ENCODE measurements at regions not wholly inside any gene's neighbourhood (a gene's known extent, or its start where the extent isn't known, plus 50 kb on each side); places are given as distances from the start of the nearest gene placed in this dataset.

DNA sequence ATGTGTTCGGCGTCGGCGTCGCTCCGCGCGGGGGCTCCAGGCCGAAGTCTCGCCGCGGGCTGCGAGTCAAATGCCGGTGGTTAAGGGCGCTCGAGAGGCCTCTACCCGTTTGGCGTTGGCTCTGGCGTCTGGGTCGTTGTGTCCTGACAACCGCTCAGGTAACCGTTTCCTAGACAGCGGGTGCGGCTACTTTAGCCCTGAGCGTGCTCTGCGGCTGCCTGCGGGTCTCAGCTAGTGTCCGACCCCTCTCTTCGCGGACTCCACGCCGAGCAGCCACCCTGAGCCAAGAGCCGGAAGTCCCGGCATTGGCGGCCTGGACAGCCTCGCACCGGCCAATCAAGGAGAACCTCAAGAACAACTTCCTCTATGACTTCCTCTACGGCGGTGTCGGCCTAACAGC lies 173.4 kb downstream of the SETD4 start:
- FAIRE-seq = no peak

DNA sequence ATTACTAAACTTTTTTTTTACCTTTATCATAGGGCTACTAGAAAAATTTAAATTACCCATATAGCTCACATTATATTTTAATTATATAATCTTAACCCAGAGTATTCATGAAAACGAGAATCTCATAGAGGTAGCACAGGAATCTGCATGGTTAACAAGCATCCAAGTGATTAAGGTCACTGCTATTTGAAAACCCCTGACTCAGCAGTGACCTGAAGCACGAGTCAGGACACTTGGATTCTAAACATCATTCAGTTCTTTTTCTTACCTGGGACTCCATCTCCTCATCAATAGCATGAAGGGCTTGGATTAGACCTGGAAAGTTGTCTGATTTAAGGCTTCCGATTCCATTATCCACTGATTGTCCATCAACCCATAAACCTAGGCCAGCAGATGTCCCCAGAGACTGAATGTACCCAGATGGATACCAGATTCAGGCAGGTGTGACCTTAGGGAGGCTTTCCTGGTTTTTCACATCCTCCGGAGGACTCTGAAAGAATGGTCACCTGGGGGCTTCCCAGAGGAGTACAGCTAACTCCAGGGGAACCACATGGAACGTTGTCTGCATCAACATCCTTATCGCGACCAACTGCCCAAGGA lies 174.3 kb downstream of the SETD4 start:
- FAIRE-seq = no peak

DNA sequence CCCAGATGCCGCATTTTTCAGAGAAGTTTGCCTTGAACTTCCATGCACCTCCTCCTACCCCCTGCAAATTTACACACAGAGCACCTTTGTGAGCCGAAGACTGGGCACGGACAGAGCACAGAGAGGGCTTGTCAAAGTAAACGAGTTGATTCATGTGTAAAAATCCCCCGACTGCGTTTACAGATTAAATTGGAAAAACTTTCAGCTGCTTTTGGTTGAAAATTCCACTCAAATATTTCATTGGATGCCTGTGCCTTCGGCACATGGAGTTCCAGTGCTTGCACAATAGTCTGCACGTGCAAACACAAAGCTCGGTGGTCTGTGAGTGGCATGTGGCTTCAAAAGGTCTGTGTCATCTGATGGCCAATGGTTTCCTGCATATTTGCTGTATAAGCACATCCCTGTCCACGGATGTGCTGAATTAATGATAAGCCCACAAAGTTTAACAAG lies 177.5 kb downstream of the SETD4 start:
- no peak for FAIRE-seq

DNA sequence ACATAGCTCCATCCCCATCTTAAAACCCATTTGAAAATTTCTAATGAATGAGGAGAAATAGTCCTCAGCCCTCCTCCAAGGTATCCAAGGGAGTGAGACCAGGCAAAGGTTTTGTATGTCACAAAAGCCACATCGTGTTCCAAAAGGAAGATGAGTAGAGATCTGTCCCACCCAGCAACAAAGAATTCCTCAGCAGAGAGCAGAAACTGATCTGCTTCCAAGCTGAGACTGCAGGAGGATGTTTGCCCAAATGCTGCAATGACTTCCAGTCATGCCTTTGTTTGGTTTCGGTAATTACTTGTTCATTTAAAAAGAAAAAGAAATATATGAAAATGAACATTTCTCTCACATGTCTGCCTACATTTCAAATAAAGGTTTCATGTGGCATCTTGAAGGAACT lies 186.9 kb downstream of the SETD4 start:
- FAIRE-seq = no peak

DNA sequence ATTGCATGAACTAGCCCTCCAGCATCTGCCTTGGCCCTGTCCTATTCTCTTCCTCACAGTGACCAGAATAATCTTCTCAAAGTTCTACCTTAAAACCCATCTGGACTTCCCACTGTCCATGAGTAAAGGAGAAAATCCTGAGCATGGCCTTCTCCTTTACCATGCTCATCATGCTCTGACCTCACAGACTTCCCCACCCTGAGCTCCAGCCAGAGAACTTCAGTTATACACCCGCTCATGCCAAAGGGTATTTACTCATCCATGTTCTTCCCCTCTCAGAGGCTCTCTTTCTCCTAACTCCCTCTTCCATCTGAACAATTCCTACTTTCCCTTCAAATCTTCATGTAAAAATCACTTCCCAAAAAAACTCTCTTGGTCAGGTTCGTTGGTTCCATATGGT lies 188.4 kb downstream of the SETD4 start:
- no peak for FAIRE-seq

DNA sequence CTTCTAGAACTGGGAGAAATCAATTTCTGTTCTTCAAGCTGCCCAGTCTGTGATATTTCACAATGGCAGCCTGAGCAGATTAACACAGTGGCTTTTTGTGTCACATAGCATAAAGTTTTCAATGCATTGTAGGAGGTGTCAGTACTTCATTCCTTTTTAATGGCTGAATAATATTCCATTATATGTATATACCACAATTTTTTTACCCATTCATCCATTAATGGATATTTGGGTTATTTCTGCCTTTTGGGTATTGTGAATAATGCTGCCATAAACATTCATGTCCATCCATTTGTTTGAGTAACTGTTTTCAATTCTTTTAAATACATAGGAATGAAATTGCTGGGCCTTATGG lies 191.5 kb downstream of the SETD4 start:
- no peak for FAIRE-seq

DNA sequence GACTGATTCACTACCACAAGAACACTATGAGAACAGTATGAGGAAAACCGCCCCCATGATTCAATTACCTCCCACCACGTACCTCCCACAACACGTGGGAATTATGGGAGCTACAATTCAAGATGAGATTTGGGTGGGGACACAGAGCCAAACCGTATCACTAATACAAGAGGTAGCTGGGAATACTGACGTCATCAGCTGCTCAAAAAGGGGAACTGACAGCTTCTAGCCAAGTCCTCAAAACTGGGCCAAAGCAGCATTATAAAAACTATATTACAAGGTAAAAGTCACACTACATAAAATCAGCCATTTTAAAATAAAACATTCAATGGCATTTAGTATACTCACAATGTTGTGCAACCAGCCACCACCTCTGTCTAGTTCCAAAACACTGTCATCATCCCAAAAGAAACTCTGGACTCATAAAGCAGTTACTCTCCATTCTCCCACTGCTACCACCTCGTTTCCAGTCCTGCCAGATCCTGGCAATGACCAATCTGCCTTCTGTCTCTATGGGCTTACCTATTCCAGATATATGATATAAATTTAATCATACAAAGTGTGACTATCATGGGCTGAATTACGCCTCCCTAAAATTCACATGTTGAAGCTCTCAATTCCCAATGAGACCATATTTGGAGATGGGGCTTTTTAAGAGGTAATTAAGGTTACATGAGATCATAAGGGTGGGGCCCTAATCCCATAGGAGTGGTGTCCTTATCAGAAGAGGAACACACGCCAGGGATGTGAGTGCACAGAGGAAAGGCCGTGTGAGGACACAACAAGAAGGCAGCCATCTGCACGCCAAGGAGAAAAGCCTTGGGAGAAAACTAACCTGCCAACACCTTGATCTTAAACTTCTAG lies 192.1 kb downstream of the SETD4 start:
- FAIRE-seq = no peak

DNA sequence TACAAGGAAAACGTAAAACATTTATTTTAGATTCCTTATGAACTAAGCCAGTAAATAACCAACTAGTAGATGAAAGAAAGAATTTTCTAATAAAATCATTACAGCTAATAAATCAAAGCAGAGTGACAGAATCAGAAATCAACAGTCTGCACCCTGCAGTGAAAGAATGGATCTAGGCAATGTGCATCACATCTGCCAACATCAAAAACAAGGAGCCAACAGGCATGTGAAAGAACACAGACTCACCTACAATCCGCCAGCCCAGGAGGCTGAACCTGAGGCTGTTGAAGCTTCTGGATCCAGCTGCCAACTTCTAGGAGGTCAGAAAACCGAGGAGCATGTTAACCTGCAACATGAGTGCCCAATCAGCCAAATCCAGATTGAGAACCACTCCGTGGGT lies 196.3 kb downstream of the SETD4 start:
- no peak for FAIRE-seq

DNA sequence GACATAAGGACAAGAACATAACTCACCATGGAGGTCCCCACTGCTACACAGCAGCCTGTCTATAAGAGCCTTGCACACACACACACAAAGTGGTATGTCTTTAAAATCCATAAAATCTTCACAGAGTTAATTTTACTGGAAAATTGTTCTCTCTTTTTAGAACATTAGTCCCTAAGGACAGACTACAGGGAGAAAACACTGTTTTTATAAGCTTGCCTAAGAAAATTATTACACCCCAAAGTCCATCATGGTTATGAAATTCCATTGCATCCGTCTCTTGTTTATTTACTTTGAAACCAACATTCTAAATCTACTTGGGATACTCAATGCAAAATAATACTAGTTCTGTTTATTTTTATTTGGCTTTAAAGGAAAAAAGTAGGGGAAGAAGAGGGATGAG lies 197.4 kb downstream of the SETD4 start:
- FAIRE-seq = no peak

DNA sequence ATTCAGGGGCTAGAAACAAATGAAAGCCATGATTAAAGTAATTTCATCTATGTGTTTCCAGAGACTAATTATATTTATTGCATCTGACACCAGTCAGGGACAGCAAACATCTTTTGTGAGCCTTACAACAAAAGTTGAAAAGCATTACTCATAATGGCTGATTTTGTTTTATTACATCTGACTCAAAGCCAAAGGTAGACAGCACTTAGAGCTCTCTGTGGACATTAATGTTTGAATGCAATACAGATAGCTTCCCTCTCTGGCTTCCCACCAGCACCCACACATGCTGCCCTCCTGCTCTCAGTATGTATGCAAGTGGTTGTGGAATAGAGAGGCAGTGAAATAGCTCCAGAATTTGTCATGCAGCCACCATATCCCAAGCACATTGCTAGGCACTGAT lies 198.7 kb downstream of the SETD4 start:
- no peak for FAIRE-seq

DNA sequence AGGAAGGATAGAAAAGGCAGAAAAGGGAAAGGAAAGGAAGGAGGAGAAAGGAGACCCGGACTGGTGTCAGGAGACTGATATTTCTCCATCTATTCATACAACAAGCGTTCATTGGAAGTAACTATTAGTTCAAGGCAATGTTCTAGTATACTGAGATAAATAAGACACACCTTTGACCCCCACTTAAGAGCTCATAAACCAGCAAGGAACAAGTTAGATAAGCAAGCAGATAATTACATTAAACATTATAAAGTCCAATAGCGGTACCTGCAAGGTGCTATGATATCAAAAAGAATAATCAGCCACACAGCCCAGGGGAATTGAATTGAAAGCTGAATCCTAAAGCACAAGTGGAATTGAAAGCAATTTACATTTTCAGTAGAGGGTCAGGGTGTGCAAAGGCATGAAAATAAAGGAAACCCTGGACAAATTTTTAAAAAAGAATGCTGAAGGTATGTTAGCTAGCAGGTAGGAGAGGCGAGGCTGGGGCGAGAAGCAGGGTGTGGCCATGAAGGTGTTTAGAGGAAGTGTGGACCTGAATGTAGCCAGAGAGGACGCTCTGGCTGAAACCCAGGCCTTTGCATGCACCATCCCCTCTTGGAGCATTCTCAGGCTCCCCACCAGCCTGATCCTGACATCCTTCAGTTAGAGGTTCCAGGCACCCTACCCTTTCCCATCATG lies 200.0 kb downstream of the SETD4 start:
- no peak for FAIRE-seq

DNA sequence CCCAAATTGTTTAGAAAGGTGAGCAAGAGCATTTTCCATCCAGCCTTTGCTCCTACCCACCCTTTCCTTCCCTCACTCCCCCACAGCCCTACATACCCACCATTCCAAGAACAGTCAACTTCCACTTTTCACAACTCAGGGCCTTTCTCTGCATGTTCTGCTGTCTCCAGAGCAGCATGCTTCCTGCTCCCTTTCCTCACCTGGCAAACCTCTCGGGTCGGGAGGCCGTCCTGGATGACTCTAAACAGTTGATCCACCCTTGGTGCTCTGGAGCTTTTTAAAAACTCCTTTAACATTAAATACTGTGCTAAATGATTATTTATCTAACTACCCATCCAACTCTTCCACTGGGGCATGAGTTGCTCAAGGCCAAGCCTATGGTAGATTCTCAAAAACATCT lies 200.6 kb downstream of the SETD4 start:
- no peak for FAIRE-seq

DNA sequence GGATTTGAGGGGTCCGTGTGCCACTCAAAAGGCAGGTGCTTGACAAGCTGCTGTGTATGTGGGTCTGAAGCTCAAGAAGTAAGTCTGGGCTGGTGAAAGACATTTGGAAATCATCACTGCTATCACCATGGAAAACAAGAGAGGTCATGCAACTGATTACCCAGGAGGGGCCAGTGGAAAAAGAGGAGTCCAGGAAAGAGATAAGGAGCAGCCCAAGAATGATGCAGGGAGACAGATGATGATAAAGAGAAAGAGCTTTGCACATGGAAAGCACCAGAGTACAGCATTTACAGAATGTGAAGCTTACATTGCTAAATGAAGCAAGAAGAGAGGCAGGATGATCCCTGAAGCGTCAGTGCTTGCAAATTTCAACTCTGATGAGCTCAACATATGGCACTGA lies 203.2 kb downstream of the SETD4 start:
- FAIRE-seq = no peak

DNA sequence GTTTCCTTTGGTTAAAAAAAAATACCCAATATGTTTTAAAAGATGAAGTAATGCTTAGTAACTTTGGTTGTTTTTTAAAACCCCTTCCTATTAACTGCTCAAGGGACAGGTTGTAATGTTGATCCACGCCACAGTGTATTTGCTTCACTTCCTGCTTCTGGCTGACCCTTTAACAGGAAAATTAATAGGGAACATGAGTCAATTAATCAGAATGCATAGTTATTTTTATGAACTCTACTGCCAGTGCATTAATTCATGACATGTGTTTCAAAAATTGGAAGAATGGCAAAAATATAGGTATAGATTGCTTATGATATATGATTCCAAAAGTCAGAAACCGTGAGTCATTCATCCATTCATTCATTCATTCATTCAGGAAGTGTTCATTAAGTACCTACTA lies 204.8 kb downstream of the SETD4 start:
- FAIRE-seq = no peak

DNA sequence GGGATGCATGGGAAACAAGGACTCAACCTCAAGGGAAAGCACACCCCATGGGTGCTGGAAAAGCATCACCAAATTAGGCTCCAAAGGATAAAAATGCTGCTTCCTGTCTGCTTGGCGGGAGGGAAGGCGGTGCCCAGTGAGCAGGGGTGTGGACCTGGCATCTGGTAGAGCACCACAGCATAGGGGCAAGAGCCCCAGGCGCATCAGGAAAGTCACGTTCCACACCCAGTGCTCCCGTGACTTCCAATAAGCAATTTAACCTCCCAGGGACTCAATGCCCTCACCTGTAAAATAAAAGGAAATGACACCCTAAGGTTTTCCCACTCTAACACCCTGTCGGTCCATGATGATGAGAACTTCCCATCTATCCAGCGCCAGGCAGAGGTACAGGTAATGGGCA lies 206.0 kb downstream of the SETD4 start:
- FAIRE-seq = no peak

DNA sequence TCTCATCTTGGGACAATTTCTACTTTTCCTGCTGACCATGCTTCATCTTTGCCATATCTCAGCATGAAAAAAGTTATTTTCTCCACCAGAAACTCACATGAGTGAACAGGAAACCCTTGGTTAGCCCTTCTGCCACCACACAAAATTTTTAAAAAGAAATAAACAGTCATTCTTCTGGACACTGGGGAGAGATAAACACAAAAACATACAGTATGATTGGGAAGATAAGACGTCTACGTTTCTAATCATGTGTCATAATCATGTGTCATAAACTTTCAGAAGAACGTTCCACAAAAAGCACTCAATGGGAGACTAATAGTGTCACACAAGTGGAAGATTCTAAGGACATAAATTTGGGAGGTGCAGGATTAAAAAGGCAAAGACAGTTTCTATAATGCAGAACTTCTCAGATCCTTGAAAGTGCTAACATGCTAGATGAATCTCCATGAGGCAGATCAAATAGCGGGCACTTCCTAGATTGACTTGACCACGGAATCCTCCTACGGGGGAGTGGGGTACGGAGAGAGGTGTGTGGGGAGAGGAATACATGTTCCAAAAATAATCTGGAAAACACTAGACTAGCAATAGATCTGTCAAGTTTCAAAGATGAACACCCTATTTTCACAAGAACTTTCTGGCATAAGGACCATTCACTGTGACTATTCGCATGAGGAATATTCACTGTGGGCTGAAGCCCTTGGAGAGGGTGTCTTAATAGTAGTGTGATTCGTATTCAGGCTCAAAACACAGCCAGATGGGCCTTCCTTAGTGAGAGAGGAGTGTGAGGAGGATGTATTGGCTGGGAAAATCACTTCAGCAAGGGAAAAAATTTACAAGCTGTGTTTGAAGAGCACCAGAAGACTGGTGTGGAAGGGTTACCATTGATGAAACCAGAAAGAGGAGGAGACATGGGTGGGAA lies 206.7 kb downstream of the SETD4 start:
- no peak for FAIRE-seq

DNA sequence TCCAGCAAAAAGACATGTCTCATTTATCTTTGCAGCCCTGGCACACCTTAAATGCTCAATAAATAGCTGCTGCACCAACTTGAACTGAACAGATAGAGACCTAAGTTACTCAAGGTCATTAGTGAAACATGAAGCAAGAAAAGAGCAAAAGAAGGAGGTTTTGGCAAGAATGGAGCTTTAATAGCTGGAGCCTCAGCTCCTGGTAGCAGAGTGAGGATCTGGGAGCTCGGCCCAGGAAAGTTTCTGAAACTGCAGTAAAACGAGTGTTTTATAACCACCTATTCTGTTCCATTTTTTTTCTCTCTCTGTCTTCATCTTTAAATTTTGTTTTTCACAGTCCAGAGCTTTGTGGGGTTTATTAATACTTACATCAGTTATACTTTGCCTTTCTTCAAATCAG lies 207.5 kb downstream of the SETD4 start:
- FAIRE-seq = no peak

DNA sequence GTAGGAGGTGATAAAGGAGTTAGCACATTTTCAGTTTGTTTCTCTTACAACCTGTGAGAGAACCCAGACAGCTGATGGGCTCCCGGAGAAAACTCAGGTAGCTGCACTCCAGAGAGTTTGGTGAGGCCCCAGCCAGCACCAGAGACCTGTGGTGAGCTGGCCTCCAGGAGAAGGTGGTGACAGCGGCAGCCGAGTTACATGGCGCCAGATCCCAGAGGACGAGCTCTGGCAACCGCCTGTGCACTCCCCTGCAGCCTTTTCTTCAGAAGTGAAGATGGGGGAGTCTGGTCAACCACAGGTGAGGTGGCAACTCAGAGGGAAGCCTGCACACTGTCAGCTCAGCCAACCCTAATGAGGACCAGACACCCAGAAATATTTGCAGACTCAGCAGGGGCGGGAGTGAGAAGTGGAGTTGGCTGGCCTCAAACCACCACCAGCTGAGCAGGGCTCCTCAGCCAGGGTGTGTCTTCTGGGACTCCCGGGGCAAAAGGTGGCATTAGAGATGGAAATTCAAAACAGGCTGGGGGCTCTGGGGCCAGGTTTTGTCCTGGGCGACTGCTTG lies 209.7 kb downstream of the SETD4 start:
- FAIRE-seq = no peak

DNA sequence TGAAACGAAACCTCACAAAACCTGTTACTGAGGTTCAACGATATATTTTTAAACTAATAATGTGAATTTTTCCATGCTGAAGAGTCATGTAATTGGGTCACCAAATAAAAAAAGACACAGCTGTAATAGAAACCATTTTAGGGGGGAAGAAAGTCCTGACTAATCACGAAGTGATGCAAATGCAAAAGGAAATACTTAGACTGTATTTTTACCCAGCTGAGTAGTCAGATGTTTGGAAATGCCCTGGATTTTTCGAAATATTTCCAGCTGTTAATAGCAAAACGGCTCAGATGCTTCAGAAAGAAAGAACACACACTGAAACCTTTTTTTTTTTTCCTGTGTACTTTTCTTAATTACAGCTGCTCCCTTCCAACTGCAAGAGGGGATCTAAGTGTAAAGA lies 210.3 kb downstream of the SETD4 start:
- no peak for FAIRE-seq

DNA sequence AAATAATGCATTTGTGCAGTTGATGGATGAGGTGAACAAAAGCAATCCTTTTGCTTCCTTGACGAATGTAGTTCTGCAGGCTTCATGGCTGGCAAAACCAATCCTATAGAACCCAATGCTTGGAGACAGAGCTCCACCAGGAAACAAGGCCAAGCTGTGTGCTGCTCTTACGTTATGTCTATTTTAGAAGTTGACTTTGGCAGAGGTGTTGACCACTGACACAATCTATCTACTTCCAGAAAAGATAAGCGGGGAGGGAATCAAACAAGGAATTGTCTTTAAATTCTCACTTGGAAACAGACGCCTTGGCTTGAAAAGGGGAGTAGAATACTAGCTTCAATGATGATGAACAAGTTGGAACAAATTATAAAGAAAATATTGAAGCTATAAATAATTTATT lies 211.2 kb downstream of the SETD4 start:
- no peak for FAIRE-seq

DNA sequence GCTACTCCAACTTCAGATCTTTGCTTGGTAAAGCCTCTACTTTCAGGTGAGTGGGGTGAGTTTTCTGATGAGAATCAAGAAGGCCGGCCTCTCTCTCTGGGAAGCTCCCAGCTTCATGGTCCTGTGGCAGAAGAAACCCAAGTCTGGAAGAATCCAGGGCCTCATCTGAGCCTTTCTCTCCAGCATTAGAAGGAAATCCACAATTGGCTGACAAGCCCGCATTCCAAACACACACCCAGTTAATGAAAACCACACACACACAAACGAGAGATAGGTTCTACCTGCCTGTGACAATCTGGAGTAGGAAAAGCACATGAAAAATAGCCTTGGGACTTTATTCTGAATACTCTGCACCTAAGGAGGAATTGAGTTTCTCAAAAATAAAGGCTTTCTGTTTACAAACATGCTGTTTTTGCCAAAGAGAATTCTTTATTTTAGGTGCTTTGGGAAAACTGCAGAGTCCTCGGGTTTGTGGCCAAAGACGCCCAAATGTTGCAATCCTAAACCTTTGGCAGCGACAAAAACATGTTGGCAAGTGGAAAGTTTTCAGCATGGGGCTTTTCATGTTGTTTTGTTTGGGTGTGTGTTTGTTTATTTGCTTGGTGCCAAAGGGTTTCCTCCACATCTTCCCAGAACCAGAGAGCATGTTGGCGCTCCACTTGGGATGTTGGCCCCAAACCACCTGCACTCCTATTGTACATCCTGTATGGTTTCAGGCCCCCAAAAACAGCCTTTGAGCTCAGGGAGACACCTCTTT lies 216.2 kb downstream of the SETD4 start:
- no peak for FAIRE-seq

DNA sequence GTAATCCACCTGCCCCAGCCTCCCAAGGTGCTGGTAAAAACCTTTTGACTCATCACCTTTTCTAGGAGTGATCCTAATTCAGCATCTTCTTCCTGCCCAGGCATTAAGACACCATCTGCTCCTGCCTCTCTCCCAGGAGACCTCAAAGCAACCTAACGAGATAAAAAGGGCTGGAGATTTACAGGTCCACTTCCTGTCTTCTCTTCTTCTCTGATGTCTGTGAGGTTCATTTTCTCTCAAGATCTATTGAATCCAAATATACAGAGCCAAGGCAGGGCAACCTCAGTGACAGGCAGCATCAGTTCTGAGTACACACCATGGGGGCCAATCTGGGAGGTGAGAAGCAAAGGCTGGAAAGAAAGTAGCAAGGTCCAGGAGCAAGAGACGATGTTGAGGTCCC lies 219.4 kb downstream of the SETD4 start:
- no peak for FAIRE-seq

Measured in TTC549 (cell line).